Psoas muscle (tissue), 7 donors: ENCODE measurements at regions not wholly inside any gene's neighbourhood (a gene's known extent, or its start where the extent isn't known, plus 50 kb on each side); places are given as distances from the start of the nearest gene placed in this dataset.

Experiments used
- ATAC-seq, 4 donors: fragments of 200-7000 bp; cut with Tn5 transposase; one replicate each; pipeline ENCODE4 v1.9.1; 2020; ENCODE audit warnings: moderate library complexity in 3 of 4, mild to moderate bottlenecking in 2 of 4
- DNase-seq, 2 donors: peaks; one replicate each; pipeline ENCODE4 v3.0.0-alpha.2; 2020
- H3K27ac ChIP-seq: fragments of 200-600 bp; one replicate; pipeline ENCODE4 v1.8.0; 2022
- H3K27me3 ChIP-seq, 3 donors: fragments of 200-600 bp in 1 of 3; one replicate each; pipeline versions ENCODE4 v1.6.1 to v1.8.0; 2013 to 2022; ENCODE audit warnings: low read length in 2 of 3, mild to moderate bottlenecking in 2 of 3, moderate library complexity in 1 of 3; ENCODE audit not compliant: insufficient read depth in 3 of 3
- H3K36me3 ChIP-seq, 2 donors: fragments of 200-600 bp in 1 of 2; one replicate each; pipeline versions ENCODE4 v1.6.1 to v1.8.0; 2013 to 2022; ENCODE audit warnings: low read depth in 1 of 2, mild to moderate bottlenecking in 1 of 2, moderate library complexity in 1 of 2; ENCODE audit not compliant: insufficient read depth in 1 of 2
- H3K4me1 ChIP-seq: fragments of 200-600 bp; one replicate; pipeline ENCODE4 v1.8.0; 2022
- H3K4me3 ChIP-seq: fragments of 200-600 bp; one replicate; pipeline ENCODE4 v1.8.0; 2022; ENCODE audit warnings: mild to moderate bottlenecking
- H3K9me3 ChIP-seq: fragments of 200-600 bp; one replicate; pipeline ENCODE4 v1.8.0; 2022
- CTCF ChIP-seq: fragments of 200-600 bp; IDR thresholded peaks from one replicate; pipeline ENCODE4 v1.8.0; 2022; ENCODE audit warnings: antibody characterized with exemption
- WGBS, 3 donors: extraction: QIAGEN DNeasy Blood & Tissue Kit; methylation state at CpG; one replicate each; pipeline versions ENCODE4 v1.1.6 to v1.1.7; 2013; 5-methylcytosine and 5-hydroxymethylcytosine counted together
- intact Hi-C, 2 donors: fragments of 100-400 bp; cut with DNase I; formaldehyde crosslinking; loops; one replicate each; pipeline versions ENCODE4 v1.11.0 to v1.14.2; 2022
- donor health status: healthy with polysubstance abuse.
- donor health status: DM: no; HTN: no; CAD: no; lungs with moderate emphysema.
- donor health status: Bipolar disorder and iron deficiency.
- donor health status: healthy.
- donor health status: DM: yes; HTN: yes; CAD: no.
- donor health status: DM: no; HTN: no; CAD: no.
- donor health status: DM: yes; HTN: yes; CAD: no.

- 58 to 71% (median 66%) methylated on average over 18 of the region's 18 CpGs for WGBS, 3 donors
Observed at GRCh38 chr19:31515931-31516330, 166.7 kb upstream of the TSHZ3 start.

GRCh38 chr19:31516756-31517155 is 167.5 kb upstream of the TSHZ3 start:
- H3K27ac ChIP-seq, result no peak overlapping the region
- H3K9me3 ChIP-seq, result no peaks in the 10 kb centered on the region
- no peak overlapping the region for H3K4me3 ChIP-seq
- peaks cover 0 to 3% (median 0%) of the 10 kb centered on the region in 3 donors for H3K27me3 ChIP-seq
- no peaks in the 10 kb centered on the region for H3K36me3 ChIP-seq
- ATAC-seq (no peak), DNase-seq (no peak)
- 40 to 52% (median 46%) methylated on average over 9 of the region's 9 CpGs for WGBS, 3 donors
- no peak for TF ChIP-seq CTCF
- H3K4me1 ChIP-seq, result no peaks in the 10 kb centered on the region
- intact Hi-C loops, result no loop called here

More at GRCh38 chr19:31515931-31516330, 166.7 kb upstream of the TSHZ3 start:
- peaks cover 0 to 3% (median 0%) of the 10 kb centered on the region in 3 donors for H3K27me3 ChIP-seq
- no peak for ATAC-seq
- H3K9me3 ChIP-seq, result no peaks in the 10 kb centered on the region
- intact Hi-C loops, result no loop called here
- no peak overlapping the region for H3K27ac ChIP-seq
- no peaks in the 10 kb centered on the region for H3K4me1 ChIP-seq
- H3K36me3 ChIP-seq, result no peaks in the 10 kb centered on the region
- no peak for DNase-seq
- TF ChIP-seq CTCF, result no peak
- no peak overlapping the region for H3K4me3 ChIP-seq

- DNase-seq, result no peak
- TF ChIP-seq CTCF, result no peak
- H3K36me3 ChIP-seq, result no peaks in the 10 kb centered on the region
- no peak for ATAC-seq
- no peaks in the 10 kb centered on the region for H3K4me1 ChIP-seq
- WGBS, 3 donors, result 61 to 73% (median 65%) methylated on average over 30 to 33 of the region's 33 CpGs
- peaks cover 0 to 3% (median 0%) of the 10 kb centered on the region in 3 donors for H3K27me3 ChIP-seq
- intact Hi-C loops, result no loop called here
- H3K4me3 ChIP-seq, result no peak overlapping the region
- no peak overlapping the region for H3K27ac ChIP-seq
- no peaks in the 10 kb centered on the region for H3K9me3 ChIP-seq
Observed at GRCh38 chr19:31517224-31518180, 168.3 kb upstream of the TSHZ3 start.

GRCh38 chr19:31518216-31519020 is 169.2 kb upstream of the TSHZ3 start:
- DNase-seq (no peak), ATAC-seq (no peak)
- no peaks in the 10 kb centered on the region for H3K9me3 ChIP-seq
- no peak for TF ChIP-seq CTCF
- 42 to 48% (median 43%) methylated on average over 13 of the region's 13 CpGs for WGBS, 3 donors
- H3K4me1 ChIP-seq, result no peaks in the 10 kb centered on the region
- no peak overlapping the region for H3K27ac ChIP-seq
- intact Hi-C loops, result no loop called here
- H3K27me3 ChIP-seq, result peaks cover 0 to 3% (median 0%) of the 10 kb centered on the region in 3 donors
- H3K36me3 ChIP-seq, result no peaks in the 10 kb centered on the region
- H3K4me3 ChIP-seq, result no peak overlapping the region
